ENCODE measurements at regions not wholly inside any gene's neighbourhood (a gene's known extent, or its start where the extent isn't known, plus 50 kb on each side); places are given as distances from the start of the nearest gene placed in this dataset.

- TF ChIP-seq EZH2 (IDR thresholded peaks at IDR 0.05; ENCODE audit: low read length) (no peak), CTCF (optimal IDR thresholded peaks at IDR 0.05 in 1 of 3, IDR thresholded peaks at IDR 0.05 in 1 of 3, conservative IDR thresholded peaks at IDR 0.05 in 1 of 3; ENCODE audit: extremely low read depth in 1 of 3, insufficient read depth in 2 of 3, low read length in 3 of 3) (no peak)
Observed at GRCh38 chr3:31331278-31331677, 201.4 kb upstream of the STT3B start.

Data from keratinocyte (primary cell).